ENCODE measurements at regions not wholly inside any gene's neighbourhood (a gene's known extent, or its start where the extent isn't known, plus 50 kb on each side); places are given as distances from the start of the nearest gene placed in this dataset.

- no peak for DNase-seq (ENCODE audit: low spot score)
- CTCF ChIA-PET, result no interaction called here
- POLR2A ChIA-PET (ENCODE audit: low non-redundant PET), result no interaction called here
Measured at GRCh38 chr7:55651057-55651456, 78.8 kb upstream of the VOPP1 start.

GRCh38 chr7:55649238-55649637, 76.9 kb upstream of the VOPP1 start:
- H3K27ac ChIP-seq, result no peak overlapping the region
- no peak for TF ChIP-seq CTCF (conservative IDR thresholded peaks at IDR 0.05; ENCODE audit: low read depth)
- DNase-seq (ENCODE audit: low spot score), result no peak
- ChIA-PET POLR2A (ENCODE audit: low non-redundant PET) (no interaction called here), CTCF (interaction anchor here (0.8 kb wide), 1 partner anchor 670 kb away, joined by 4 read pairs; no protein-coding TSS in a partner anchor)

More at GRCh38 chr7:55651057-55651456, 78.8 kb upstream of the VOPP1 start:
- H3K27ac ChIP-seq, result no peak overlapping the region
- TF ChIP-seq CTCF (conservative IDR thresholded peaks at IDR 0.05; ENCODE audit: low read depth), result no peak

- no peak for DNase-seq (ENCODE audit: low spot score)
- no peak overlapping the region for H3K27ac ChIP-seq
- ChIA-PET POLR2A (ENCODE audit: low non-redundant PET) (no interaction called here), CTCF (interaction anchor here (0.6 kb wide), 1 partner anchor 30 kb away, joined by 3 read pairs; no protein-coding TSS in a partner anchor)
- no peak for TF ChIP-seq CTCF (conservative IDR thresholded peaks at IDR 0.05; ENCODE audit: low read depth)
Measured at GRCh38 chr7:55644567-55644966, 72.3 kb upstream of the VOPP1 start.

- DNase-seq (ENCODE audit: low spot score), result no peak
- TF ChIP-seq CTCF (conservative IDR thresholded peaks at IDR 0.05; ENCODE audit: low read depth), result no peak
- H3K27ac ChIP-seq, result no peak overlapping the region
- POLR2A ChIA-PET (ENCODE audit: low non-redundant PET), result interaction anchor here (0.7 kb wide), 1 partner anchor 322 kb away, joined by 9 read pairs; no protein-coding TSS in a partner anchor
- CTCF ChIA-PET, result interaction anchor here (0.7 to 2.0 kb wide), 3 partner anchors 341 to 861 kb away, joined by 3 to 9 read pairs (median 3); no protein-coding TSS in a partner anchor
Measured at GRCh38 chr7:55642266-55642665, 70.0 kb upstream of the VOPP1 start.

- ChIA-PET POLR2A (ENCODE audit: low non-redundant PET) (interaction anchor here (0.7 kb wide), 1 partner anchor 322 kb away, joined by 9 read pairs; no protein-coding TSS in a partner anchor), CTCF (interaction anchor here (0.5 to 2.0 kb wide), 13 partner anchors 13 to 1752 kb away, joined by 3 to 9 read pairs (median 3); no protein-coding TSS in a partner anchor)
- no peak overlapping the region for H3K27ac ChIP-seq
- no peak for TF ChIP-seq CTCF (conservative IDR thresholded peaks at IDR 0.05; ENCODE audit: low read depth)
- no peak for DNase-seq (ENCODE audit: low spot score)
Measured at GRCh38 chr7:55641811-55642210, 69.5 kb upstream of the VOPP1 start.

- POLR2A ChIA-PET (ENCODE audit: low non-redundant PET), result no interaction called here
- H3K27ac ChIP-seq, result no peak overlapping the region
- peak; percentile 87 for TF ChIP-seq CTCF (conservative IDR thresholded peaks at IDR 0.05; ENCODE audit: low read depth)
- CTCF ChIA-PET, result interaction anchor here (0.5 to 2.0 kb wide), 13 partner anchors 13 to 1753 kb away, joined by 3 to 9 read pairs (median 3); no protein-coding TSS in a partner anchor
- DNase-seq (ENCODE audit: low spot score), result peak; percentile 65
Measured at GRCh38 chr7:55641273-55641691, 69.0 kb upstream of the VOPP1 start.

Data from RWPE1 (cell line).